HCT116 (cell line): ENCODE measurements at regions not wholly inside any gene's neighbourhood (a gene's known extent, or its start where the extent isn't known, plus 50 kb on each side); places are given as distances from the start of the nearest gene placed in this dataset.

ENCODE experiments used
- ATAC-seq: fragments of 200-7000 bp; cut with Tn5 transposase; 2 replicates; pipeline ENCODE4 v1.9.1; 2020; ENCODE audit warnings: mild to moderate bottlenecking, moderate library complexity
- BruUV-seq: library from RNA; stranded (reverse); fragments of 400-500 nt; replicated peaks from 2 replicates; lab custom pipeline; 2021; lab: Mats Ljungman, UMichigan
- CTCF ChIA-PET: fragments of 300-600 bp; sonication (Branson Sonifier 250); formaldehyde crosslinking; loops from one replicate; lab custom pipeline; 2021; ENCODE audit warnings: antibody characterized with exemption; lab: Charles Lee
- POLR2A ChIA-PET: fragments of 300-600, 350-600 bp; sonication (Branson Sonifier 250); formaldehyde crosslinking; loops from one replicate; lab custom pipeline; 2021; ENCODE audit warnings: antibody characterized with exemption; lab: Charles Lee
- RAD21 ChIA-PET, 2 experiments: fragments of 300-600 bp; sonication (Branson Sonifier 250); formaldehyde crosslinking; loops; one replicate each; lab custom pipeline; 2023; ENCODE audit warnings: low total read pairs in 2 of 2; ENCODE audit not compliant: uncharacterized antibody in 2 of 2, unreplicated experiment in 2 of 2, low non-redundant PET in 1 of 2; lab: Charles Lee
- DNase-seq: peaks from one replicate; pipeline ENCODE4 v3.0.0-alpha.2; 2010; ENCODE audit warnings: low read depth, low spot score
- H2AFZ ChIP-seq: fragments of 200-600 bp; shearing (Covaris generic), sonication (generic); 2 replicates; pipeline ENCODE4 v1.6.1; 2017; ENCODE audit warnings: low read depth, mixed run types, mixed read lengths, antibody characterized with exemption, low read length; ENCODE audit not compliant: poor library complexity, severe bottlenecking
- H3K27ac ChIP-seq: 2 replicates; pipeline ENCODE4 v1.5.1; 2012; ENCODE audit warnings: low read depth, low read length
- H3K27me3 ChIP-seq: fragments of 200-600 bp; sonication (generic); 2 replicates; pipeline ENCODE4 v1.6.1; 2016; ENCODE audit warnings: mixed run types, low read length, mixed read lengths; ENCODE audit not compliant: insufficient read depth
- H3K36me3 ChIP-seq, 2 experiments: fragments of 200-500 bp in 1 of 2; fragments of 200-600 bp in 1 of 2; sonication (Bioruptor generic) in 1 of 2; sonication (generic) in 1 of 2; 2 replicates each; pipeline versions ENCODE4 v1.5.1 to v1.6.1; 2014 to 2016; ENCODE audit warnings: low read length in 2 of 2, inconsistent platforms in 1 of 2, mixed read lengths in 1 of 2, mixed run types in 1 of 2; ENCODE audit not compliant: insufficient read depth in 2 of 2, control insufficient read depth in 1 of 2
- H3K4me1 ChIP-seq, 2 experiments: fragments of 200-600 bp in 1 of 2; sonication (generic) in 1 of 2; 2 replicates each; pipeline versions ENCODE4 v1.5.1 to v1.6.1; 2012 to 2017; ENCODE audit warnings: low read length in 2 of 2, inconsistent platforms in 1 of 2, mild to moderate bottlenecking in 1 of 2, mixed read lengths in 1 of 2, mixed run types in 1 of 2, moderate library complexity in 1 of 2; ENCODE audit not compliant: insufficient read depth in 2 of 2, control insufficient read depth in 1 of 2
- H3K4me2 ChIP-seq: fragments of 200-600 bp; sonication (generic); 2 replicates; pipeline ENCODE4 v1.6.1; 2017; ENCODE audit warnings: mixed run types, low read length, mixed read lengths
- H3K4me3 ChIP-seq, 2 experiments: fragments of 200-600 bp in 1 of 2; sonication (generic) in 1 of 2; replicated peaks in 1 of 2; 2 replicates each; pipeline ENCODE4 v1.5.1; 2011 to 2016; ENCODE audit warnings: low read length in 2 of 2, control low read depth in 1 of 2, low read depth in 1 of 2, mild to moderate bottlenecking in 1 of 2, mixed read lengths in 1 of 2, mixed run types in 1 of 2
- H3K79me2 ChIP-seq: fragments of 200-600 bp; sonication (generic); 2 replicates; pipeline ENCODE4 v1.6.1; 2017; ENCODE audit warnings: mild to moderate bottlenecking, mixed run types, low read length, moderate library complexity, mixed read lengths; ENCODE audit not compliant: insufficient read depth
- H3K9ac ChIP-seq: fragments of 200-600 bp; sonication (generic); 2 replicates; pipeline ENCODE4 v1.6.1; 2016; ENCODE audit warnings: low read length, mixed read lengths
- H3K9me2 ChIP-seq: fragments of 200-600 bp; sonication (generic), shearing (Covaris generic); 2 replicates; pipeline ENCODE4 v1.6.1; 2017; ENCODE audit warnings: mixed run types, mild to moderate bottlenecking, moderate library complexity; ENCODE audit not compliant: insufficient read depth
- H3K9me3 ChIP-seq, 2 experiments: fragments of 200-500 bp in 1 of 2; fragments of 200-600 bp in 1 of 2; sonication (Bioruptor generic) in 1 of 2; sonication (generic) in 1 of 2; 2 replicates each; pipeline ENCODE4 v1.6.1; 2014 to 2017; ENCODE audit warnings: low read length in 2 of 2, mixed read lengths in 2 of 2, inconsistent platforms in 1 of 2, low read depth in 1 of 2, mild to moderate bottlenecking in 1 of 2, mixed run types in 1 of 2, moderate library complexity in 1 of 2; ENCODE audit not compliant: control insufficient read depth in 1 of 2, insufficient read depth in 1 of 2
- H4K20me1 ChIP-seq: fragments of 200-600 bp; sonication (generic), shearing (Covaris generic); 2 replicates; pipeline ENCODE4 v1.6.1; 2017; ENCODE audit warnings: mixed run types, mild to moderate bottlenecking, moderate library complexity; ENCODE audit not compliant: insufficient read depth
- CEBPB ChIP-seq: IDR thresholded peaks from 2 replicates; pipeline ENCODE4 v1.6.1; 2012; ENCODE audit warnings: low read depth
- CTCF ChIP-seq, 3 experiments: fragments of 200-600 bp in 1 of 3; sonication (generic) in 1 of 3; IDR thresholded peaks in 2 of 3; conservative IDR thresholded peaks in 1 of 3; 2 replicates each; pipeline ENCODE4 v1.5.1; 2012 to 2017; ENCODE audit warnings: low read depth in 2 of 3, low read length in 2 of 3, antibody characterized with exemption in 1 of 3, borderline replicate concordance in 1 of 3, control low read depth in 1 of 3, mild to moderate bottlenecking in 1 of 3, mixed read lengths in 1 of 3, mixed run types in 1 of 3, moderate library complexity in 1 of 3; ENCODE audit not compliant: insufficient read depth in 1 of 3
- EGR1 ChIP-seq: IDR thresholded peaks from 2 replicates; pipeline ENCODE4 v1.6.1; 2012; ENCODE audit warnings: low read depth
- ELF1 ChIP-seq: IDR thresholded peaks from 2 replicates; pipeline ENCODE4 v1.6.1; 2012; ENCODE audit warnings: low read depth, borderline replicate concordance
- EZH2 ChIP-seq: fragments of 200-600 bp; sonication (generic); IDR thresholded peaks from 2 replicates; pipeline ENCODE4 v1.6.1; 2017; ENCODE audit warnings: antibody characterized with exemption, mixed run types
- FOSL1 ChIP-seq: IDR thresholded peaks from 2 replicates; pipeline ENCODE4 v1.6.1; 2012; ENCODE audit warnings: low read depth
- JUND ChIP-seq: IDR thresholded peaks from 2 replicates; pipeline ENCODE4 v1.6.1; 2012
- POLR2A ChIP-seq: IDR thresholded peaks from 2 replicates; pipeline ENCODE4 v1.7.0; 2011; ENCODE audit warnings: borderline replicate concordance; ENCODE audit not compliant: insufficient read depth, insufficient read length; ENCODE audit errors: extremely low read depth
- POLR2AphosphoS5 ChIP-seq: IDR thresholded peaks from 2 replicates; pipeline ENCODE4 v1.6.1; 2011; ENCODE audit warnings: mild to moderate bottlenecking, low read depth, low read length, moderate library complexity
- RAD21 ChIP-seq: IDR thresholded peaks from 2 replicates; pipeline ENCODE4 v1.6.1; 2012; ENCODE audit warnings: low read depth, mild to moderate bottlenecking
- SIN3A ChIP-seq: IDR thresholded peaks from 2 replicates; pipeline ENCODE4 v1.6.1; 2012; ENCODE audit warnings: low read depth
- TCF7L2 ChIP-seq: IDR thresholded peaks from 2 replicates; pipeline ENCODE4 v1.7.0; 2011; ENCODE audit warnings: borderline replicate concordance, inconsistent platforms; ENCODE audit not compliant: insufficient read depth, insufficient read length; ENCODE audit errors: extremely low read depth
- YY1 ChIP-seq: IDR thresholded peaks from 2 replicates; pipeline ENCODE4 v1.6.1; 2011; ENCODE audit warnings: low read length, low read depth, moderate library complexity, mild to moderate bottlenecking; ENCODE audit not compliant: insufficient replicate concordance; ENCODE audit errors: extremely low read depth
- ZFX ChIP-seq: fragments of 450-650 bp; IDR thresholded peaks from 2 replicates; pipeline ENCODE4 v1.6.1; 2017
- intact Hi-C: fragments of 100-400 bp; cut with micrococcal nuclease; formaldehyde crosslinking; loops from 2 replicates; pipeline ENCODE4 v1.10.0; 2022
- TF ChIP-seq, protein P1 (sequence below): IDR thresholded peaks from 2 replicates; pipeline ENCODE4 v1.6.1; 2012
- TF ChIP-seq, protein P2 (sequence below): IDR thresholded peaks from 2 replicates; pipeline ENCODE4 v1.6.1; 2012; ENCODE audit warnings: low read depth

GRCh38 chr16:85549766-85550421 is 63.2 kb upstream of the GSE1 start:
- H3K9me3 ChIP-seq = no peaks in the 10 kb centered on the region
- POLR2A ChIA-PET = interaction anchor here (0.6 kb wide), 1 partner anchor 312 kb away, joined by 3 read pairs; no protein-coding TSS in a partner anchor
- no peak overlapping the region for H3K27ac ChIP-seq
- peaks cover 23 to 39% of the 10 kb centered on the region in 2 experiments for H3K4me1 ChIP-seq
- H3K27me3 ChIP-seq = no peaks in the 10 kb centered on the region
- CTCF ChIA-PET = no interaction called here
- intact Hi-C loops = loop anchor here (10.0 kb wide), 1 partner anchor 125 kb away; no protein-coding TSS in a partner anchor
- DNase-seq = no peak
- RAD21 ChIA-PET = no interaction called here
- H4K20me1 ChIP-seq = no peaks in the 10 kb centered on the region; the same call in 1 of the 2 replicates
- BruUV-seq = no TSS peak
- no peak for ATAC-seq
- no peak overlapping the region for H3K4me2 ChIP-seq
- no peak overlapping the region for H3K4me3 ChIP-seq
- H2AFZ ChIP-seq = no peak overlapping the region
- TF ChIP-seq ELF1 = no peak
- TF ChIP-seq POLR2A = no peak
- no peak for TF ChIP-seq FOSL1
- TF ChIP-seq TCF7L2 = no peak
- TF ChIP-seq, protein P1, sequence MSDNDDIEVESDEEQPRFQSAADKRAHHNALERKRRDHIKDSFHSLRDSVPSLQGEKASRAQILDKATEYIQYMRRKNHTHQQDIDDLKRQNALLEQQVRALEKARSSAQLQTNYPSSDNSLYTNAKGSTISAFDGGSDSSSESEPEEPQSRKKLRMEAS = no peak
- TF ChIP-seq JUND = no peak
- TF ChIP-seq YY1 = no peak
- no peak for TF ChIP-seq ZFX
- TF ChIP-seq CTCF (IDR thresholded peaks at IDR 0.05 in 2 of 3, conservative IDR thresholded peaks at IDR 0.05 in 1 of 3; ENCODE audit: borderline replicate concordance in 1 of 3, insufficient read depth in 1 of 3, low read depth in 2 of 3, low read length in 2 of 3) = no peak
- TF ChIP-seq SIN3A = no peak
- TF ChIP-seq POLR2AphosphoS5 = no peak
- TF ChIP-seq EZH2 = no peak
- TF ChIP-seq, protein P2, sequence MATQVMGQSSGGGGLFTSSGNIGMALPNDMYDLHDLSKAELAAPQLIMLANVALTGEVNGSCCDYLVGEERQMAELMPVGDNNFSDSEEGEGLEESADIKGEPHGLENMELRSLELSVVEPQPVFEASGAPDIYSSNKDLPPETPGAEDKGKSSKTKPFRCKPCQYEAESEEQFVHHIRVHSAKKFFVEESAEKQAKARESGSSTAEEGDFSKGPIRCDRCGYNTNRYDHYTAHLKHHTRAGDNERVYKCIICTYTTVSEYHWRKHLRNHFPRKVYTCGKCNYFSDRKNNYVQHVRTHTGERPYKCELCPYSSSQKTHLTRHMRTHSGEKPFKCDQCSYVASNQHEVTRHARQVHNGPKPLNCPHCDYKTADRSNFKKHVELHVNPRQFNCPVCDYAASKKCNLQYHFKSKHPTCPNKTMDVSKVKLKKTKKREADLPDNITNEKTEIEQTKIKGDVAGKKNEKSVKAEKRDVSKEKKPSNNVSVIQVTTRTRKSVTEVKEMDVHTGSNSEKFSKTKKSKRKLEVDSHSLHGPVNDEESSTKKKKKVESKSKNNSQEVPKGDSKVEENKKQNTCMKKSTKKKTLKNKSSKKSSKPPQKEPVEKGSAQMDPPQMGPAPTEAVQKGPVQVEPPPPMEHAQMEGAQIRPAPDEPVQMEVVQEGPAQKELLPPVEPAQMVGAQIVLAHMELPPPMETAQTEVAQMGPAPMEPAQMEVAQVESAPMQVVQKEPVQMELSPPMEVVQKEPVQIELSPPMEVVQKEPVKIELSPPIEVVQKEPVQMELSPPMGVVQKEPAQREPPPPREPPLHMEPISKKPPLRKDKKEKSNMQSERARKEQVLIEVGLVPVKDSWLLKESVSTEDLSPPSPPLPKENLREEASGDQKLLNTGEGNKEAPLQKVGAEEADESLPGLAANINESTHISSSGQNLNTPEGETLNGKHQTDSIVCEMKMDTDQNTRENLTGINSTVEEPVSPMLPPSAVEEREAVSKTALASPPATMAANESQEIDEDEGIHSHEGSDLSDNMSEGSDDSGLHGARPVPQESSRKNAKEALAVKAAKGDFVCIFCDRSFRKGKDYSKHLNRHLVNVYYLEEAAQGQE = no peak
- no peak for TF ChIP-seq CEBPB
- no peak for TF ChIP-seq EGR1
- TF ChIP-seq RAD21 = no peak
- no peaks in the 10 kb centered on the region for H3K9me2 ChIP-seq
- no peaks in the 10 kb centered on the region for H3K36me3 ChIP-seq
- no peaks in the 10 kb centered on the region for H3K79me2 ChIP-seq
- H3K9ac ChIP-seq = no peak overlapping the region
